OCI-LY3 (cell line): ENCODE measurements at regions not wholly inside any gene's neighbourhood (a gene's known extent, or its start where the extent isn't known, plus 50 kb on each side); places are given as distances from the start of the nearest gene placed in this dataset.
"Not testable (repeated sequence)": the region's sequence is repeated elsewhere in the genome, so short reads cannot be mapped to it uniquely, and the experiment has no call there.

ENCODE experiments used
- H2AFZ ChIP-seq: fragments of 200-600, 300-600 bp; shearing (Covaris generic); 2 replicates; pipeline ENCODE4 v1.6.0; 2014; ENCODE audit warnings: antibody characterized with exemption, low read depth, low read length
- H3K27ac ChIP-seq: fragments of 200-600, 300-600 bp; sonication (generic); 2 replicates; pipeline ENCODE4 v1.5.1; 2014; ENCODE audit warnings: mild to moderate bottlenecking, low read length, moderate library complexity, mixed read lengths
- H3K27me3 ChIP-seq: fragments of 200-600, 300-600 bp; sonication (generic); 2 replicates; pipeline ENCODE4 v1.6.1; 2014; ENCODE audit warnings: low read depth, low read length, mixed read lengths
- H3K36me3 ChIP-seq: fragments of 200-600, 300-600 bp; sonication (generic); replicated peaks from 2 replicates; pipeline ENCODE3; 2014; ENCODE audit warnings: low read depth, low read length, mixed read lengths
- H3K4me1 ChIP-seq: fragments of 300-600, 200-600 bp; sonication (generic); 2 replicates; pipeline ENCODE4 v1.6.1; 2014; ENCODE audit warnings: low read length, mixed read lengths
- H3K4me2 ChIP-seq: fragments of 200-600, 300-600 bp; sonication (generic); 2 replicates; pipeline ENCODE4 v1.6.1; 2014; ENCODE audit warnings: low read length, mixed read lengths
- H3K4me3 ChIP-seq: fragments of 300-600, 200-600 bp; sonication (generic); 2 replicates; pipeline ENCODE4 v1.5.1; 2014; ENCODE audit warnings: antibody characterized with exemption, mild to moderate bottlenecking, low read length, moderate library complexity
- H3K79me2 ChIP-seq: fragments of 300-600, 200-600 bp; shearing (Covaris generic); 2 replicates; pipeline ENCODE4 v1.6.1; 2014; ENCODE audit warnings: mild to moderate bottlenecking, low read length, mixed read lengths
- H3K9ac ChIP-seq: fragments of 300-600, 200-600 bp; shearing (Covaris generic); 2 replicates; pipeline ENCODE4 v1.6.0; 2014; ENCODE audit warnings: mild to moderate bottlenecking, low read length, moderate library complexity
- H3K9me3 ChIP-seq: fragments of 200-600, 300-600 bp; shearing (Covaris generic); 2 replicates; pipeline ENCODE4 v1.6.1; 2014; ENCODE audit warnings: low read length, mixed read lengths; ENCODE audit not compliant: insufficient read depth
- H4K20me1 ChIP-seq: fragments of 200-600, 300-600 bp; sonication (generic); 2 replicates; pipeline ENCODE4 v1.6.1; 2016; ENCODE audit warnings: low read length, mixed read lengths; ENCODE audit not compliant: insufficient read depth
- EZH2phosphoT487 ChIP-seq: fragments of 200-600 bp; shearing (Covaris generic); IDR thresholded peaks from 2 replicates; pipeline ENCODE4 v1.6.1; 2018; ENCODE audit warnings: antibody characterized with exemption, mixed run types, low read depth
- TF ChIP-seq, protein P1 (sequence below): fragments of 200-600, 300-600 bp; sonication (generic); IDR thresholded peaks from 2 replicates; pipeline ENCODE4 v1.5.1; 2014; ENCODE audit warnings: antibody characterized with exemption, low read length, low read depth

DNA sequence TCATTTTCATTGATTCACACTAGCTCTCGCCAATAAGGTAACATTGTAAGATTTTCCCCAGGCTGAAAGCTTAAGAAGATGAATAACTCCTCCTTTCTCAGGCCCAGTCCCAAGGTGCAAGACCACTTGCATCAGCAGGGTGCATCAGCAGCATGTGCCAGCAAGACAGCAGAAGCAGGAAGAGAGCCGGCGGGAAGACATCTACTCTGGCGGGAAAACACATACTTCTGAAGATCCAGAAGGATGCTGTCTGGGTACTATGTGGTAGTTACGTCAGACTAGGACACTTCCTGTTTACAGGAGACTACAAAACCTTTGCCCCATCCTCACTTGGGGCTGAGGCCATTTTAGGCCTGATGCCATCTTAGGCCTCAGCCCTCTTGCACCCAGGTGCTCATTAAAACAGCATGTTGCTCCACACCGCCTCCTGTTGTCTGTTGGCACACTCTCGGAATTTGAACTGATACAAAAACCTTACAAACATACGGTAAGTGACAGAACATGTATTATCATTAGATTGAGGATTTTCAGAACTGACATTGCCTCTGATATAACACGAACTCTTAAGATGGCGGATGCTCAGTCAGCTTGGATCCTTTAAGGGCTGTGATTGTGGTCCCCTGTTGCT, 886.5 kb upstream of the EPHA5 start:
- TF ChIP-seq, protein P1, sequence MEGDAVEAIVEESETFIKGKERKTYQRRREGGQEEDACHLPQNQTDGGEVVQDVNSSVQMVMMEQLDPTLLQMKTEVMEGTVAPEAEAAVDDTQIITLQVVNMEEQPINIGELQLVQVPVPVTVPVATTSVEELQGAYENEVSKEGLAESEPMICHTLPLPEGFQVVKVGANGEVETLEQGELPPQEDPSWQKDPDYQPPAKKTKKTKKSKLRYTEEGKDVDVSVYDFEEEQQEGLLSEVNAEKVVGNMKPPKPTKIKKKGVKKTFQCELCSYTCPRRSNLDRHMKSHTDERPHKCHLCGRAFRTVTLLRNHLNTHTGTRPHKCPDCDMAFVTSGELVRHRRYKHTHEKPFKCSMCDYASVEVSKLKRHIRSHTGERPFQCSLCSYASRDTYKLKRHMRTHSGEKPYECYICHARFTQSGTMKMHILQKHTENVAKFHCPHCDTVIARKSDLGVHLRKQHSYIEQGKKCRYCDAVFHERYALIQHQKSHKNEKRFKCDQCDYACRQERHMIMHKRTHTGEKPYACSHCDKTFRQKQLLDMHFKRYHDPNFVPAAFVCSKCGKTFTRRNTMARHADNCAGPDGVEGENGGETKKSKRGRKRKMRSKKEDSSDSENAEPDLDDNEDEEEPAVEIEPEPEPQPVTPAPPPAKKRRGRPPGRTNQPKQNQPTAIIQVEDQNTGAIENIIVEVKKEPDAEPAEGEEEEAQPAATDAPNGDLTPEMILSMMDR, result no peak
- no peak for TF ChIP-seq EZH2phosphoT487
- no peaks in the 10 kb centered on the region for H3K79me2 ChIP-seq
- H3K27me3 ChIP-seq, result no peaks in the 10 kb centered on the region
- H3K4me1 ChIP-seq, result no peaks in the 10 kb centered on the region
- H3K9me3 ChIP-seq, result no peaks in the 10 kb centered on the region
- H3K27ac ChIP-seq, result no peak overlapping the region
- no peak overlapping the region for H2AFZ ChIP-seq
- no peak overlapping the region for H3K9ac ChIP-seq
- no peak overlapping the region for H3K4me3 ChIP-seq
- no peak overlapping the region for H3K4me2 ChIP-seq
- no peaks in the 10 kb centered on the region for H4K20me1 ChIP-seq
- no peaks in the 10 kb centered on the region for H3K36me3 ChIP-seq

DNA sequence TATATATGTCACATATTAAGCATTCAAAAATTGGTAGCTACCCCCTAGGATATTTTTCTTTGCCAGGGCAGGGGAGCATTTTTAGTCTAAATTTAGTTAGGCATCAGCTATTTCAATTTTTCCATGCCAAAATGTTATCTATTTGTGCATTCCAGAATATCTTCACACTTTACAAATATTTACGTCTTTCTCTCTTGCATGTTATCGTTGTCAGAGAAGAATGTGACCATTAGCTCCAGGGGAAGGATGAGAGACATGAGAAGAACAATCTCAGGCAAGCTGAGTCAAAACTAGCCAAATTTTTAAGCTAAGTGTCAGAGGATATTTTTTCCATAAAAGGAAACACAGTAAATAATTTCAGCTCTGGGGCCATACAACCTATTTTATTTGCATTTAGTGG, 885.0 kb upstream of the EPHA5 start:
- Histone ChIP-seq H2AFZ (no peak overlapping the region), H3K36me3 (no peaks in the 10 kb centered on the region), H3K27me3 (no peaks in the 10 kb centered on the region), H3K27ac (no peak overlapping the region), H3K4me2 (no peak overlapping the region), H3K4me1 (no peaks in the 10 kb centered on the region), H3K9me3 (no peaks in the 10 kb centered on the region), H3K4me3 (no peak overlapping the region), H3K79me2 (no peaks in the 10 kb centered on the region), H3K9ac (no peak overlapping the region), H4K20me1 (no peaks in the 10 kb centered on the region)
- no peak for TF ChIP-seq EZH2phosphoT487
- TF ChIP-seq, protein P1, result no peak

DNA sequence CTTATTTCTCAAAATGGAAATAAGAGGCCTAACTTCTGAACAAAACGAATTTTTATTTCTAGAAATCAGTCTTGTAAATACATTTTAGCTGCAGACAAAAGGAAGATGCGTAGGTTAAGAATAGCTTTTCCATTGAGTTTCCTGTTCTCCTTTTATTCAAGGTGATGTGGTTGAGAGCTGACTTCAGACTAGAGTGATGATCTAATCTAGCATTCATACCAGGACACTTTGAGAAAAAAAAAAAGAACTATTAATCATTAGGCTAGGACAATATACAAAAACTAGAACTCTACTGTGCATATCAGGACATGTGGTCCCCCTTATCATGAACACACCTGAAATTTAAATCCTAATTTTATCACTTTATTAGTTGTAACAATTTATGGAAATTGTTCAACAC, 884.5 kb upstream of the EPHA5 start:
- H3K9me3 ChIP-seq, result no peaks in the 10 kb centered on the region
- H3K9ac ChIP-seq, result no peak overlapping the region
- TF ChIP-seq, protein P1, result no peak
- TF ChIP-seq EZH2phosphoT487, result no peak
- no peaks in the 10 kb centered on the region for H3K79me2 ChIP-seq
- H2AFZ ChIP-seq, result no peak overlapping the region
- H3K36me3 ChIP-seq, result no peaks in the 10 kb centered on the region
- H3K27me3 ChIP-seq, result no peaks in the 10 kb centered on the region
- H3K27ac ChIP-seq, result no peak overlapping the region
- H3K4me2 ChIP-seq, result no peak overlapping the region
- H3K4me1 ChIP-seq, result no peaks in the 10 kb centered on the region
- no peaks in the 10 kb centered on the region for H4K20me1 ChIP-seq
- H3K4me3 ChIP-seq, result no peak overlapping the region

DNA sequence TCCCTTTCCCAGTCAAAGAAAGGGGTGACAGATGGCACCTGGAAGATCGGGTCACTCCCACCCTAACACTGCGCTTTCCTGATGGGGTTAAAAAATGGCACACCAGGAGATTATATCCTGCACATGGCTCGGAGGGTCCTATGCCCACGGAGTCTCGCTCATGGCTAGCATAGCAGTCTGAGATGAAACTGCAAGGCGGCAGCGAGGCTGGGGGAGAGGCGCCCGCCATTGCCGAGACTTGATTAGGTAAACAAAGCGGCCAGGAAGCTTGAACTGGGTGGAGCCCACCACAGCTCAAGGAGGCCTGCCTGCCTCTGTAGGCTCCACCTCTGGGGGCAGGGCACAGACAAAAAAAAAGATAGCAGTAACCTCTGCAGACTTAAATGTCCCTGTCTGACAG, 875.0 kb upstream of the EPHA5 start:
- not testable (repeated sequence) for H4K20me1 ChIP-seq, H3K4me1 ChIP-seq, H3K9ac ChIP-seq, H3K27ac ChIP-seq, H2AFZ ChIP-seq, H3K36me3 ChIP-seq, H3K79me2 ChIP-seq, H3K4me3 ChIP-seq, H3K4me2 ChIP-seq, H3K27me3 ChIP-seq, H3K9me3 ChIP-seq
